Panc1 (cell line): ENCODE measurements at regions not wholly inside any gene's neighbourhood (a gene's known extent, or its start where the extent isn't known, plus 50 kb on each side); places are given as distances from the start of the nearest gene placed in this dataset.

Experiments used
- ATAC-seq: fragments of 200-7000 bp; cut with Tn5 transposase; 2 replicates; pipeline ENCODE4 v1.9.1; 2020; ENCODE audit warnings: mild to moderate bottlenecking, moderate library complexity
- BruUV-seq: library from RNA; stranded (reverse); fragments of 400-500 nt; replicated peaks from 2 replicates; lab custom pipeline; 2021; lab: Mats Ljungman, UMichigan
- CTCF ChIA-PET: fragments of 300-600 bp; sonication (Branson Sonifier 250); formaldehyde crosslinking; loops from one replicate; lab custom pipeline; 2022; ENCODE audit warnings: antibody characterized with exemption; lab: Charles Lee
- POLR2A ChIA-PET: fragments of 300-600 bp; sonication (Branson Sonifier 250); formaldehyde crosslinking; loops from one replicate; lab custom pipeline; 2022; ENCODE audit warnings: antibody characterized with exemption; lab: Charles Lee
- DNase-seq: peaks from one replicate; pipeline ENCODE4 v3.0.0-alpha.2; 2010; ENCODE audit warnings: low read depth, low spot score
- H3K27ac ChIP-seq: 2 replicates; pipeline ENCODE4 v1.5.1; 2011; ENCODE audit warnings: mild to moderate bottlenecking, low read length, inconsistent platforms
- H3K27me3 ChIP-seq: fragments of 200-500 bp; sonication (Bioruptor generic); 2 replicates; pipeline ENCODE4 v1.6.0; 2014; ENCODE audit warnings: low read length, inconsistent platforms; ENCODE audit not compliant: control insufficient read depth, insufficient read depth
- H3K36me3 ChIP-seq: fragments of 200-500 bp; sonication (Bioruptor generic); 2 replicates; pipeline ENCODE4 v1.5.1; 2014; ENCODE audit warnings: inconsistent platforms, mild to moderate bottlenecking, low read length, moderate library complexity; ENCODE audit not compliant: control insufficient read depth, insufficient read depth
- H3K4me1 ChIP-seq: 2 replicates; pipeline ENCODE4 v1.5.1; 2011; ENCODE audit warnings: inconsistent platforms, mild to moderate bottlenecking, low read length, moderate library complexity; ENCODE audit not compliant: control insufficient read depth, insufficient read depth
- H3K4me3 ChIP-seq, 2 experiments: 2 replicates each; pipeline ENCODE4 v1.5.1; 2011 to 2012; ENCODE audit warnings: low read depth in 2 of 2, low read length in 2 of 2, mild to moderate bottlenecking in 2 of 2, inconsistent platforms in 1 of 2, moderate library complexity in 1 of 2
- H3K9me3 ChIP-seq: fragments of 200-500 bp; sonication (Bioruptor generic); 2 replicates; pipeline ENCODE4 v1.5.1; 2014; ENCODE audit warnings: low read depth, mild to moderate bottlenecking, inconsistent platforms, low read length, moderate library complexity; ENCODE audit not compliant: control insufficient read depth, insufficient read depth
- POLR2AphosphoS5 ChIP-seq: IDR thresholded peaks from 2 replicates; pipeline ENCODE4 v1.6.1; 2012; ENCODE audit warnings: mild to moderate bottlenecking, low read depth, low read length, moderate library complexity
- REST ChIP-seq, 2 experiments: IDR thresholded peaks; 2 replicates each; pipeline ENCODE4 v1.6.1; 2011 to 2012; ENCODE audit warnings: low read depth in 2 of 2, control low read depth in 1 of 2, low read length in 1 of 2, mild to moderate bottlenecking in 1 of 2, moderate library complexity in 1 of 2; ENCODE audit not compliant: insufficient read depth in 1 of 2
- SIN3A ChIP-seq: IDR thresholded peaks from 2 replicates; pipeline ENCODE4 v1.6.1; 2012; ENCODE audit warnings: low read depth, mild to moderate bottlenecking, low read length, moderate library complexity, borderline replicate concordance; ENCODE audit not compliant: insufficient read depth
- TCF7L2 ChIP-seq: IDR thresholded peaks from 2 replicates; pipeline ENCODE4 v1.6.1; 2011; ENCODE audit warnings: mild to moderate bottlenecking, low read depth, low read length, inconsistent platforms
- in situ Hi-C: cut with HindIII; loops from 2 replicates; pipeline ENCODE4 v1.10.0; 2016; ENCODE audit warnings: low sequenced_read_pairs, low pct_unique_long_range_greater_than_20kb
- intact Hi-C: fragments of 100-400 bp; cut with micrococcal nuclease; formaldehyde crosslinking; loops from one replicate; pipeline ENCODE4 v1.10.0; 2022; ENCODE audit not compliant: unreplicated experiment
- TF ChIP-seq, protein P1 (sequence below): fragments of 450-650 bp; IDR thresholded peaks from 2 replicates; pipeline ENCODE4 v1.5.1; 2017; ENCODE audit warnings: mild to moderate bottlenecking

DNA sequence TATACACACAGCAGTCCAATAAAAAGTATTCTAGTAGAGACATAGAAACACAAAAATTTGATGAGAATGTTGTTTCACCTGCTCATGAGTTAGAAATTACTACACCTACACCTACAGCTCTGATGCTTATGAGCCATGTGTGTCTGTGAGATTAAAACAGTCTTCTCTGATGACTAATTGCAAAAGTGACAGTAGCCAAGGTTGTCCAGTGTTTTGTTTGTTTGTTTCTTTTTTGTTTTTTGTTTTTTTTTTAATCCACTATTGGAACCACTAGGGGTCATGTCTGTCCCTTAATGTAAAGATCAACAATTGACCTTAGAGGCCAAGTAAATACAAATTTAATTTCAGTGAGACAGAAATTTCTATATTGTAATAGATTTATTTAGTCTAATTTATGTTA is 423.1 kb downstream of the TEX13C start:
- TF ChIP-seq REST (IDR thresholded peaks at IDR 0.05; ENCODE audit: insufficient read depth in 1 of 2, low read depth in 2 of 2, low read length in 1 of 2) (no peak), POLR2AphosphoS5 (no peak), TCF7L2 (no peak), SIN3A (no peak)
- TF ChIP-seq, protein P1, sequence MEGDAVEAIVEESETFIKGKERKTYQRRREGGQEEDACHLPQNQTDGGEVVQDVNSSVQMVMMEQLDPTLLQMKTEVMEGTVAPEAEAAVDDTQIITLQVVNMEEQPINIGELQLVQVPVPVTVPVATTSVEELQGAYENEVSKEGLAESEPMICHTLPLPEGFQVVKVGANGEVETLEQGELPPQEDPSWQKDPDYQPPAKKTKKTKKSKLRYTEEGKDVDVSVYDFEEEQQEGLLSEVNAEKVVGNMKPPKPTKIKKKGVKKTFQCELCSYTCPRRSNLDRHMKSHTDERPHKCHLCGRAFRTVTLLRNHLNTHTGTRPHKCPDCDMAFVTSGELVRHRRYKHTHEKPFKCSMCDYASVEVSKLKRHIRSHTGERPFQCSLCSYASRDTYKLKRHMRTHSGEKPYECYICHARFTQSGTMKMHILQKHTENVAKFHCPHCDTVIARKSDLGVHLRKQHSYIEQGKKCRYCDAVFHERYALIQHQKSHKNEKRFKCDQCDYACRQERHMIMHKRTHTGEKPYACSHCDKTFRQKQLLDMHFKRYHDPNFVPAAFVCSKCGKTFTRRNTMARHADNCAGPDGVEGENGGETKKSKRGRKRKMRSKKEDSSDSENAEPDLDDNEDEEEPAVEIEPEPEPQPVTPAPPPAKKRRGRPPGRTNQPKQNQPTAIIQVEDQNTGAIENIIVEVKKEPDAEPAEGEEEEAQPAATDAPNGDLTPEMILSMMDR, result no peak
- BruUV-seq, result no TSS peak
- ATAC-seq, result no peak
- no peak for DNase-seq
- no peaks in the 10 kb centered on the region for H3K27me3 ChIP-seq
- no peaks in the 10 kb centered on the region for H3K9me3 ChIP-seq
- no peak overlapping the region for H3K27ac ChIP-seq
- intact Hi-C loops (no loop called here), in situ Hi-C loops (no loop called here)
- no peak overlapping the region for H3K4me3 ChIP-seq
- H3K36me3 ChIP-seq, result no peaks in the 10 kb centered on the region
- ChIA-PET POLR2A (no interaction called here), CTCF (no interaction called here)
- no peaks in the 10 kb centered on the region for H3K4me1 ChIP-seq

DNA sequence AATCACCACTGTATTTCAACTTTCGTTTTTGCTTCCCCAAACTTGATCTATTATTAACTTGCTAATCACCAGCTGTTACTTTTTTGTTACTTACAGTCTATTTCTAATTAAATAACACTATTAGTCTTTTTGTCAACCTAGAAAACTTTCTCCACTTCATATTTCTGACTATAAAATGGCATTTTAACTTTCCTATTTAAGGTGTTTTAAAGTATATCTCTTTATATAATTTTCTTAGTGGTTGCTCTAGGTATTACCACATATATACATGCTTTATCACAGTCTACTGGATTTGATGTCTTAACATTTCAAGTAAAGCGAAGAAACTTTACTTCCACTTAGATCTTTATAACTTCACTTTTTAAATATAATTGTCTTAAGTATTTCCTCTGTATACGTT is 421.2 kb downstream of the DCAF12L2 start:
- in situ Hi-C loops, result no loop called here
- H3K27me3 ChIP-seq, result no peaks in the 10 kb centered on the region

More for the DNA sequence above, 421.2 kb downstream of the DCAF12L2 start:
- intact Hi-C loops, result no loop called here
- Histone ChIP-seq H3K9me3 (no peaks in the 10 kb centered on the region), H3K36me3 (no peaks in the 10 kb centered on the region), H3K4me1 (no peaks in the 10 kb centered on the region), H3K27ac (no peak overlapping the region), H3K4me3 (no peak overlapping the region)
- ChIA-PET CTCF (no interaction called here), POLR2A (no interaction called here)
- BruUV-seq, result no TSS peak
- ATAC-seq, result no peak
- TF ChIP-seq TCF7L2, result no peak
- no peak for TF ChIP-seq SIN3A
- no peak for TF ChIP-seq REST (IDR thresholded peaks at IDR 0.05; ENCODE audit: insufficient read depth in 1 of 2, low read depth in 2 of 2, low read length in 1 of 2)
- TF ChIP-seq, protein P1, result no peak
- no peak for TF ChIP-seq POLR2AphosphoS5
- no peak for DNase-seq
